NCI-H1417 treated with DMSO at 0.1 percent for 48 hours (cell line): ENCODE measurements at regions not wholly inside any gene's neighbourhood (a gene's known extent, or its start where the extent isn't known, plus 50 kb on each side); places are given as distances from the start of the nearest gene placed in this dataset.

Experiments
- DNase-seq: peaks from one replicate; lab custom pipeline; 2025; lab: John Stamatoyannopoulos, UW

DNA sequence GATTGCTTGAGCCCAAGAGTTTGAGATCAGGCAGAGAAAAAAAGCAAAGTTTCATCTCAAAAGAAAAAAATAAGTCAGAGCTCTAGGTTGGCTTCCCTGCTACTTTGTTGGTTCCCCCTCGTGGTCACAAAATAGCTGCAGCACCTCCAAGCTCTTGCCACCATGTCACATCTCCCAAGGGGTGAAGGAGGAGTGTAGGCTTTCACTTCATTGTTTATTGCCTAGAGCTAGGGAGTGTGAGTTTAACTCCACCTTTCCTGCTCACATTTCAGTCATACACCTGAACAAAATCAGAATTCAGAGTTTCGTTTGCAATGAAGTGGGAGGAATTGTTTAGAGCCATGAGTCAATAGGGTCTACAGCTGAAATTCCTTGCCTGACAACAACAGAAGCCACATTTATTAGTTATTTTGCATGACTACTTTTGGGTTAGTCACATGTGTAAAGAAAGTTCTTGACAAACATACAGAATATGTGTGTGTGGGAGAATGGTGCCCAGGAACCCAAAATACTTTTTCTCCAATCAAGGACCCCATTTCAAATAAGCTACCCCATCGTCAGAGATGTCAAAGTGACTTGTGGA, 56.2 kb upstream of the UFL1 start:
- no peak for DNase-seq

GRCh38 chr6:96466147-96466863, 55.3 kb upstream of the UFL1 start:
- no peak for DNase-seq

DNA sequence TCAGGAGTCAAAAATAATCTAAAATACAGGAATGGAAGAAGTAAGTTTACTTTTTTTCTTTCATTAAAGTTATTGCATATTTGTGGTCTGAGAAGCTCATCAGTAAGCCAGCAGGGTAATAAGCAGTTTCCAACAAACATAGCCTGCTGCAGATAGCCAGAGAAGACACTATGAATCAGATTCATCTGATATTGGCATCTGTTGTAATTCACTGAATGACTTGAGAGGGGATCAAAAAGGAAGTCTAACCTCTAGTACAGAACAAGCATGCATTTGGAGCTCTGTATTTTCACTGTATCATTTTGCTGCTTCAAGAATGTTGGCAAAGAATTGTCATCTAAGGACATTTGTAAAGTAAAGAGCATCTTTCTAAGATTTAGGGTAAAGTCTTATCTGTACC, 53.8 kb upstream of the UFL1 start:
- DNase-seq, result no peak

DNA sequence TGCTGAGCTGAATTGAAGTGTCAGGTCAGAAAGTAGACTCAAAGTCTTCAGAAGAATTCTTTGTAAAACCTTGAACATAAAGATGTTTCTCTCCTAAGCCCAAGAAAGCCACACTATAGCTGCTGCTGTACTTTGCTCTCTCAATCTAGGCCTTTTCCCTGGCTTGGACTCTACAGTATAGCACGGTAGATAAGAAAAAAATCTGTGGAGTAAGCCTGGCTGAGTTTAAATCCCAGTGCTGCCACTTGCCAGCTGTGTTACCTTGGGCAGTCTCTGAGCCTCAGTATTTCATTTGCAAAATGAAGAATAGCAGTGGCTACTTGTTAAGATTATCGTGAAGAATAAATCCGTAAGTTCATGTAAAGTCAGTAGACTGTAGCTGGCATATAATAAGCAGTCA, 53.3 kb upstream of the UFL1 start:
- no peak for DNase-seq

DNA sequence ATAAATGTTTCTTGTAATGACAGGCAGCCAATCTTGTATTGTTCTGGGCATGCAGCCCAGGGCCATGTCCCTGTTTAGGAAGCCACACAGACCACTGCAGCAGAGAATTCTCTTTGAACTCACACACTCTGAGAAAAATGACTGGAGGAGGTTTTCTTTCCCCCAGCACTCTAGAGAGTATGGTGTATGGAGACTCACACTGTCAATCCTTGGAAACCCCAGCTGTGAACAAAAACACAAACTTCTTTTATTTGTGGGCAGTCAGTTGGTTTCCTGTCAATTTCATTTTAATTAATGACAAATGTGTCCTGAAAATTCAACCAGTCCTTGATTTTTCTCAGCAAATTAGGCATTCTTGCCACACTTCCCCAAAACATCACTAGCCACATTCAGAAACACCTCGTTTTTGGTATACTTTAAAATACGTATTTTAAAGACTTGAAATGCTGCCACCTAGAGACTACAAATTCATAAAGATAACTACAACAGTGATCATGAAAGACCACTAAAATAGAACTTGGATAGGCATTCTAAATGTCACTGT, 52.9 kb upstream of the UFL1 start:
- DNase-seq, result no peak

GRCh38 chr6:96469312-96469711, 52.3 kb upstream of the UFL1 start:
- DNase-seq, result no peak

- DNase-seq, result no peak
Measured at GRCh38 chr6:96470296-96470695, 51.3 kb upstream of the UFL1 start.
